ENCODE measurements at regions not wholly inside any gene's neighbourhood (a gene's known extent, or its start where the extent isn't known, plus 50 kb on each side); places are given as distances from the start of the nearest gene placed in this dataset.

DNA sequence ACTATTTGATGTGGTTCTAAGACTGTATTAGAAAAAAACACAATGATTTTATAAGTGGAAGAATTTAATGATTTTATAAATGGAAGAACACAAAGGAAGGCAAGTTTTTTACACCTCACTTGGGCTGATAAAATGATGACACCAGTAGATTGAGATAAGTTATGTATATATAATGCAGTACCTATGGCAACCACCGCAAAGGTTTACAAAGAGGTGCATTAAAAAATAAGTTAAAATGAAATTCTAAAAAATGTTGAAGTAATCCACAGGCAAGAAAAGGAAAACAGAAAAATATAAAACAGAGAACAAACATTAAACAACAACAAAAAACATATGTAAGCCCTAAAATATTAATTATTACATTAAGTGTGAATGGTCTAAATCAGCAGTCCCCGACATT lies 490.9 kb upstream of the AADAT start:
- H3K4me1 ChIP-seq (ENCODE audit: control insufficient read depth in 1 of 2, insufficient read depth in 1 of 2, low read depth in 1 of 2, low read length in 1 of 2) = no peaks in the 10 kb centered on the region
- H3K4me3 ChIP-seq (ENCODE audit: low read depth in 1 of 2, low read length in 1 of 2) = no peak overlapping the region
- TF ChIP-seq, protein P1, sequence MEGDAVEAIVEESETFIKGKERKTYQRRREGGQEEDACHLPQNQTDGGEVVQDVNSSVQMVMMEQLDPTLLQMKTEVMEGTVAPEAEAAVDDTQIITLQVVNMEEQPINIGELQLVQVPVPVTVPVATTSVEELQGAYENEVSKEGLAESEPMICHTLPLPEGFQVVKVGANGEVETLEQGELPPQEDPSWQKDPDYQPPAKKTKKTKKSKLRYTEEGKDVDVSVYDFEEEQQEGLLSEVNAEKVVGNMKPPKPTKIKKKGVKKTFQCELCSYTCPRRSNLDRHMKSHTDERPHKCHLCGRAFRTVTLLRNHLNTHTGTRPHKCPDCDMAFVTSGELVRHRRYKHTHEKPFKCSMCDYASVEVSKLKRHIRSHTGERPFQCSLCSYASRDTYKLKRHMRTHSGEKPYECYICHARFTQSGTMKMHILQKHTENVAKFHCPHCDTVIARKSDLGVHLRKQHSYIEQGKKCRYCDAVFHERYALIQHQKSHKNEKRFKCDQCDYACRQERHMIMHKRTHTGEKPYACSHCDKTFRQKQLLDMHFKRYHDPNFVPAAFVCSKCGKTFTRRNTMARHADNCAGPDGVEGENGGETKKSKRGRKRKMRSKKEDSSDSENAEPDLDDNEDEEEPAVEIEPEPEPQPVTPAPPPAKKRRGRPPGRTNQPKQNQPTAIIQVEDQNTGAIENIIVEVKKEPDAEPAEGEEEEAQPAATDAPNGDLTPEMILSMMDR (IDR thresholded peaks at IDR 0.05) = no peak
- H3K9me3 ChIP-seq = no peaks in the 10 kb centered on the region
- H3K27ac ChIP-seq = no peak overlapping the region
- no peaks in the 10 kb centered on the region for H3K27me3 ChIP-seq
- H3K36me3 ChIP-seq = no peaks in the 10 kb centered on the region

DNA sequence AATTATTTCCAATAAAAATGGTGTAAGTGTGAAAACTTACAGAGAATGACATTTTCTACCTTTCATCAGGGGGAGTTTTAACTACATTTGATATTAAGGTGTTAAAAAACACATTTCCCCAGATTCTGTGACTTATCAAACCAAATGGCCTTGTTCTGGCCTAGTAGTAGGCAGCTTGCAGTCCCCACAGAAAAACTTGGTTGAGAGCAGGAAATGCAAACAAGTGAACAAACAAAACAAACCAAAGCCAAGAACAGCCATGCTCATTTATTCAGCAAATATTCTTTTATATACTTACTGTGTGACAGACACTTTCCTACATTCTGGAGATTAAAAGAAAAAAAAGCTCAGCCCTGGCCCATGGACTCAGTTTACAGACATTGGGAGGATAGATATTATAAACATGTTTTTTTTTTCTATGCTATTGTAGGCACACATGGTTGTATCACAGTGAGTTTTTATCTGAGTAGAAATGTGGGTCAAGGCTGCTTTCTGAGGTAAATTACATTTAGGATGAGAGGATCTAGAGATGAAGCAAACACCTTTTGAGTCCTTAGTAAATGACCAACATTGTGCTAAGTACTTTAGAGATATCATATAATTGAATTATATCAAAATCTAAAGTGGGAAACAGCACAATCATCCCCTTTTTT lies 449.2 kb upstream of the AADAT start:
- TF ChIP-seq, protein P1 (IDR thresholded peaks at IDR 0.05) = no peak
- H3K27ac ChIP-seq = no peak overlapping the region
- H3K4me3 ChIP-seq (ENCODE audit: low read depth in 1 of 2, low read length in 1 of 2) = no peak overlapping the region
- no peaks in the 10 kb centered on the region for H3K9me3 ChIP-seq
- no peaks in the 10 kb centered on the region for H3K27me3 ChIP-seq
- no peaks in the 10 kb centered on the region for H3K4me1 ChIP-seq (ENCODE audit: control insufficient read depth in 1 of 2, insufficient read depth in 1 of 2, low read depth in 1 of 2, low read length in 1 of 2)
- H3K36me3 ChIP-seq = no peaks in the 10 kb centered on the region

DNA sequence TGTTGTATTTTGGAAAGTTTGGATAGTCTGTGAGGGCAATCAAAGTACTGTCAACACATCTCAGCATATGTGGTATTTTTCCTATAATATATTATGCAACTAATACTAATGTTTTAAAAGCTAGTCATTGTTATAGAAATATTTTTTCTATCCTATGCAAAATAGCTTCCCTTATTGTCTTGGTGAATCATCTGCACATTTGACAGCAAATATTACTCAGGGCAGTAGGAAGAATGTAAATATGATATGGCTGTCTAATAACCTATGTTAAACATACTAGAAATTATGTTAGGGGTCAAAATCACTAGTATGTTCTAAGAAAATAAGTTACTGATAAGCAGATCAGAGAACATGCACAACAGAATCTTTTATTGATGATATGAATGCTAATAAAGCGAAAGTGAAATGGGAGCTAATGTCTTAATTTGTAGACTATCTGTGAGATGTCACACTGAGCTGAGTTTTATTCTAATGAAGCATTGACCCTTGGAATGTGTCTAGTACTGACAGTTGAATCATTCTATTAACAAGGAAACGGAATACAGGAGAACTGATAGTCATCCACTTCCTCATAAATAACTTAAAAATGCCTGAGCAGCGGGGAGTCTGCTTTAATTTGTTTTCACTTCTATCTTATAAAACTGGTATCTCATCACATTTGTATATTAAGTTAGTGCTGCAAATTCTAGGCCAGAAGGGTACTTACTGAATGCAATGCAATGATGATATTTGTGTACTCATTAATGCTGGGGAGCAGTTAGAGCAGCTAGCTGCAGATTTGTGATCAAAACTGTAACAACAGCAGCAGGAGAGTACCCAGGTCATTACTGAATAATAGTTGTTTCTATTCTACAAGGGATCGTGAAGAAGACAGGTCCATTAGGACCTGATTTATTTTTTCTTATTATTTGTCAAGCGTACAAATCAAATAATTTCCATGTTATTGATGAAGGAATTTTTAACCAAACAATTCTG lies 440.3 kb upstream of the AADAT start:
- Histone ChIP-seq H3K9me3 (no peaks in the 10 kb centered on the region), H3K4me3 (ENCODE audit: low read depth in 1 of 2, low read length in 1 of 2) (no peak overlapping the region), H3K27me3 (no peaks in the 10 kb centered on the region), H3K4me1 (ENCODE audit: control insufficient read depth in 1 of 2, insufficient read depth in 1 of 2, low read depth in 1 of 2, low read length in 1 of 2) (no peaks in the 10 kb centered on the region), H3K27ac (no peak overlapping the region), H3K36me3 (no peaks in the 10 kb centered on the region)
- TF ChIP-seq, protein P1 (IDR thresholded peaks at IDR 0.05) = no peak

DNA sequence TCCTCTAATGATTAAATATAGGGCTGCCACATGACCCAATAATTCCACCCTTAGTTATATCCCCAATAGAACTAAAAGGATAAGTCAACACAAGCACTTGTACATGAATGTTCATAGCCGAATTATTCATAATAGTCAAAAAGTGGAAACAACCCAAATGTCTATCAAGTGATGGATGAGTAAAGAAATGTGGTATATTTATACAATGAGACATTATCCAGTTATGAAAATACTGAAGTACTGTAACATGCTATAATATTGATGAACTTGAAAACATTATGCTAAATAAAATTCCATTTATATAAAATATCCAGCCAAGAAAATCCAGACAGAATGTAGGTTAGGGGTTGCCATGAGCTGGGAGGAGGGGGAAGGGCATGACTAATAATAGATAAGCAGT lies 436.7 kb upstream of the AADAT start:
- H3K4me3 ChIP-seq (ENCODE audit: low read depth in 1 of 2, low read length in 1 of 2) = no peak overlapping the region
- TF ChIP-seq, protein P1 (IDR thresholded peaks at IDR 0.05) = no peak

DNA sequence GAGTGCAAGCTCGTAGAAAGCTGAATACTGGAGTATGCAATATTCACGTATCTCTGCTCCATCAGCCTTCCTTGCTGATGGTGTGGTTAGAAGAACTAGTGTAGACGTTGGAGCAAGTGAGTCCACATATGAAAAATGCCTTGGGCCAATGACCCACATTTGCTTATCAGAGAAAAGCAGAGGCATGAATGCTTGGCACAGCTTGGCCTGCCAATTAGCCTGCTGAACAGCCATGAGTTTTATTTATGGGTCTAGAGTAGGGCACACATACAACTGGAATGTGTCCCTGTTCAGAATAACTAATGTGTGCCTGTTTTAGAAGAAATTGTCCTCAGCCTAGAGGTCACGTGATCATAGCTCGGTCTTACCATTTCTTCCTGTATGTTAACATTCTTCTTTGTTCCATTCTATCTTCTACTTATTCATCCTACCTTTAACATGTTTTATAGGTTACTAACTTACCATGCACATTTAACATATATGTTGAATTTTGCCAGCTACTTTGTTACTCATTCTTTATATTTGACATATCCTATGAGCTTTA lies 432.7 kb upstream of the AADAT start:
- Histone ChIP-seq H3K4me3 (ENCODE audit: low read depth in 1 of 2, low read length in 1 of 2) (no peak overlapping the region), H3K9me3 (no peaks in the 10 kb centered on the region), H3K27ac (no peak overlapping the region), H3K4me1 (ENCODE audit: control insufficient read depth in 1 of 2, insufficient read depth in 1 of 2, low read depth in 1 of 2, low read length in 1 of 2) (no peaks in the 10 kb centered on the region), H3K27me3 (no peaks in the 10 kb centered on the region), H3K36me3 (no peaks in the 10 kb centered on the region)
- TF ChIP-seq, protein P1 (IDR thresholded peaks at IDR 0.05) = no peak

More for the DNA sequence above, 436.7 kb upstream of the AADAT start:
- Histone ChIP-seq H3K36me3 (no peaks in the 10 kb centered on the region), H3K27ac (no peak overlapping the region), H3K9me3 (no peaks in the 10 kb centered on the region), H3K4me1 (ENCODE audit: control insufficient read depth in 1 of 2, insufficient read depth in 1 of 2, low read depth in 1 of 2, low read length in 1 of 2) (no peaks in the 10 kb centered on the region), H3K27me3 (no peaks in the 10 kb centered on the region)
